Breast epithelium (tissue), 3 donors: ENCODE measurements at regions not wholly inside any gene's neighbourhood (a gene's known extent, or its start where the extent isn't known, plus 50 kb on each side); places are given as distances from the start of the nearest gene placed in this dataset.

Experiments used
- POLR2A ChIP-seq: fragments of 450-650 bp; IDR thresholded peaks from one replicate; pipeline ENCODE4 v1.6.1; 2016; ENCODE audit warnings: antibody characterized with exemption, mild to moderate bottlenecking, moderate library complexity
- TF ChIP-seq, protein P1 (sequence below), 3 donors: fragments of 450-650 bp; IDR thresholded peaks; one replicate each; pipeline ENCODE4 v1.5.1; 2016 to 2017; ENCODE audit warnings: antibody characterized with exemption in 3 of 3, mild to moderate bottlenecking in 3 of 3, moderate library complexity in 3 of 3

DNA sequence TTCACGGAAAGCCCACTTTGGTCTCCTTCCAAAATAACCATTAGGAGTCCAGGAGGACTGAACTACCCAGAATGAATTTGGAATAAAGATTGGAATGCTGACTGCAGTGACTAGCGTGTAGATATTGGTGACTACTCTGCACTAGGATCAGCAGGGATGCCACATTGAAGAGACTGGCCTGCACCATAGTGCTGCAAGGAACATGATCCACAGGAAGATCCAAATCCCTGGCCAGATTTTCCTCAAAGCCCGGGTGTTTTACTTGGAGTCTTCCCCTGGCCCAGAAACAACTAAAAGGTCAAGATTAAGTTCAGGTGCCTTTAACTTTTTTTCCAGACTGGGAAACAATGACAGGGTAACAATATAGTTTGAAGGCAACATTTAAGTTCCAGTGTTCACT is 870.4 kb downstream of the CDH8 start:
- no peak for TF ChIP-seq POLR2A
- TF ChIP-seq, protein P1, sequence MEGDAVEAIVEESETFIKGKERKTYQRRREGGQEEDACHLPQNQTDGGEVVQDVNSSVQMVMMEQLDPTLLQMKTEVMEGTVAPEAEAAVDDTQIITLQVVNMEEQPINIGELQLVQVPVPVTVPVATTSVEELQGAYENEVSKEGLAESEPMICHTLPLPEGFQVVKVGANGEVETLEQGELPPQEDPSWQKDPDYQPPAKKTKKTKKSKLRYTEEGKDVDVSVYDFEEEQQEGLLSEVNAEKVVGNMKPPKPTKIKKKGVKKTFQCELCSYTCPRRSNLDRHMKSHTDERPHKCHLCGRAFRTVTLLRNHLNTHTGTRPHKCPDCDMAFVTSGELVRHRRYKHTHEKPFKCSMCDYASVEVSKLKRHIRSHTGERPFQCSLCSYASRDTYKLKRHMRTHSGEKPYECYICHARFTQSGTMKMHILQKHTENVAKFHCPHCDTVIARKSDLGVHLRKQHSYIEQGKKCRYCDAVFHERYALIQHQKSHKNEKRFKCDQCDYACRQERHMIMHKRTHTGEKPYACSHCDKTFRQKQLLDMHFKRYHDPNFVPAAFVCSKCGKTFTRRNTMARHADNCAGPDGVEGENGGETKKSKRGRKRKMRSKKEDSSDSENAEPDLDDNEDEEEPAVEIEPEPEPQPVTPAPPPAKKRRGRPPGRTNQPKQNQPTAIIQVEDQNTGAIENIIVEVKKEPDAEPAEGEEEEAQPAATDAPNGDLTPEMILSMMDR (IDR thresholded peaks at IDR 0.05), result no peak
